Femur (tissue), 1 donor: ENCODE measurements at regions not wholly inside any gene's neighbourhood (a gene's known extent, or its start where the extent isn't known, plus 50 kb on each side); places are given as distances from the start of the nearest gene placed in this dataset.
"Not testable (repeated sequence)": the region's sequence is repeated elsewhere in the genome, so short reads cannot be mapped to it uniquely, and the experiment has no call there.

Experiments used
- DNase-seq: peaks from one replicate; pipeline ENCODE4 v3.0.0-alpha.2; 2017

- no peak for DNase-seq
These were observed 1583.3 kb downstream of the STIM2 start for GRCh38 chr4:28443801-28444412.

GRCh38 chr4:28444886-28445496 is 1584.3 kb downstream of the STIM2 start:
- no peak for DNase-seq

GRCh38 chr4:28449085-28449484 is 1588.4 kb downstream of the STIM2 start:
- no peak for DNase-seq

- no peak for DNase-seq
These were observed 1590.7 kb downstream of the STIM2 start for GRCh38 chr4:28451346-28451745.

- peak; percentile 48 for DNase-seq
These were observed 1602.4 kb downstream of the STIM2 start for GRCh38 chr4:28462766-28463700.

GRCh38 chr4:28464823-28465222 is 1604.2 kb downstream of the STIM2 start:
- DNase-seq, result no peak

- DNase-seq, result not testable (repeated sequence)
These were observed 1606.2 kb downstream of the STIM2 start for GRCh38 chr4:28466886-28467285.

GRCh38 chr4:28469387-28469786 is 1608.7 kb downstream of the STIM2 start:
- DNase-seq, result no peak

- DNase-seq, result no peak
These were observed 1609.2 kb downstream of the STIM2 start for GRCh38 chr4:28469886-28470285.

- no peak for DNase-seq
These were observed 1614.7 kb downstream of the STIM2 start for GRCh38 chr4:28475381-28475780.

GRCh38 chr4:28479666-28480065 is 1619.0 kb downstream of the STIM2 start:
- DNase-seq, result no peak

- no peak for DNase-seq
These were observed 1620.9 kb downstream of the STIM2 start for GRCh38 chr4:28481565-28481964.

- no peak for DNase-seq
These were observed 1622.1 kb downstream of the STIM2 start for GRCh38 chr4:28482580-28483270.

- DNase-seq, result no peak
These were observed 1627.4 kb downstream of the STIM2 start for GRCh38 chr4:28488021-28488420.

- DNase-seq, result no peak
These were observed 1630.0 kb downstream of the STIM2 start for GRCh38 chr4:28490669-28491068.

- no peak for DNase-seq
These were observed 1644.4 kb downstream of the STIM2 start for GRCh38 chr4:28505064-28505463.

GRCh38 chr4:28508636-28509035 is 1648.0 kb downstream of the STIM2 start:
- DNase-seq, result no peak

- not testable (repeated sequence) for DNase-seq
These were observed 1654.1 kb downstream of the STIM2 start for GRCh38 chr4:28514766-28515165.

- DNase-seq, result no peak
These were observed 1658.0 kb downstream of the STIM2 start for GRCh38 chr4:28518561-28519165.

GRCh38 chr4:28523681-28524190 is 1663.1 kb downstream of the STIM2 start:
- no peak for DNase-seq

- DNase-seq, result no peak
These were observed 1675.5 kb downstream of the STIM2 start for GRCh38 chr4:28536124-28536523.

- DNase-seq, result no peak
These were observed 1685.3 kb downstream of the STIM2 start for GRCh38 chr4:28545986-28546385.
